Fibroblast of upper back skin (primary cell): ENCODE measurements at regions not wholly inside any gene's neighbourhood (a gene's known extent, or its start where the extent isn't known, plus 50 kb on each side); places are given as distances from the start of the nearest gene placed in this dataset.
"Not testable (repeated sequence)": the region's sequence is repeated elsewhere in the genome, so short reads cannot be mapped to it uniquely, and the experiment has no call there.

Experiments used
- DNase-seq: peaks from one replicate; pipeline ENCODE4 v3.0.0-alpha.2; 2013

- no peak for DNase-seq
Observed at GRCh38 chr5:7244208-7244607, 151.7 kb upstream of the ADCY2 start.

GRCh38 chr5:7245121-7245651 is 150.8 kb upstream of the ADCY2 start:
- DNase-seq, result no peak

GRCh38 chr5:7246287-7246686 is 149.7 kb upstream of the ADCY2 start:
- no peak for DNase-seq

- DNase-seq, result no peak
Observed at GRCh38 chr5:7250004-7250403, 145.9 kb upstream of the ADCY2 start.

- DNase-seq, result no peak
Observed at GRCh38 chr5:7250611-7251010, 145.3 kb upstream of the ADCY2 start.

GRCh38 chr5:7251132-7251531 is 144.8 kb upstream of the ADCY2 start:
- no peak for DNase-seq

GRCh38 chr5:7261049-7261448 is 134.9 kb upstream of the ADCY2 start:
- DNase-seq, result peak; percentile 50

GRCh38 chr5:7261900-7262299 is 134.0 kb upstream of the ADCY2 start:
- no peak for DNase-seq

GRCh38 chr5:7263398-7264015 is 132.4 kb upstream of the ADCY2 start:
- not testable (repeated sequence) for DNase-seq

GRCh38 chr5:7265776-7266175 is 130.2 kb upstream of the ADCY2 start:
- DNase-seq, result not testable (repeated sequence)

GRCh38 chr5:7268722-7269121 is 127.2 kb upstream of the ADCY2 start:
- DNase-seq, result not testable (repeated sequence)

- DNase-seq, result no peak
Observed at GRCh38 chr5:7269591-7270274, 126.2 kb upstream of the ADCY2 start.

GRCh38 chr5:7271435-7272084 is 124.4 kb upstream of the ADCY2 start:
- no peak for DNase-seq

GRCh38 chr5:7272408-7272965 is 123.5 kb upstream of the ADCY2 start:
- no peak for DNase-seq

GRCh38 chr5:7274203-7274602 is 121.7 kb upstream of the ADCY2 start:
- DNase-seq, result no peak

GRCh38 chr5:7289634-7290033 is 106.3 kb upstream of the ADCY2 start:
- DNase-seq, result not testable (repeated sequence)

GRCh38 chr5:7297821-7298220 is 98.1 kb upstream of the ADCY2 start:
- DNase-seq, result not testable (repeated sequence)

GRCh38 chr5:7299731-7300130 is 96.2 kb upstream of the ADCY2 start:
- not testable (repeated sequence) for DNase-seq

- not testable (repeated sequence) for DNase-seq
Observed at GRCh38 chr5:7305000-7305674, 90.8 kb upstream of the ADCY2 start.

- not testable (repeated sequence) for DNase-seq
Observed at GRCh38 chr5:7306556-7306955, 89.4 kb upstream of the ADCY2 start.

- not testable (repeated sequence) for DNase-seq
Observed at GRCh38 chr5:7307709-7308108, 88.2 kb upstream of the ADCY2 start.

- not testable (repeated sequence) for DNase-seq
Observed at GRCh38 chr5:7309715-7310114, 86.2 kb upstream of the ADCY2 start.

- peak; percentile 71 for DNase-seq
Observed at GRCh38 chr5:7310656-7311055, 85.3 kb upstream of the ADCY2 start.
